HG03354 (cell line): ENCODE measurements at regions not wholly inside any gene's neighbourhood (a gene's known extent, or its start where the extent isn't known, plus 50 kb on each side); places are given as distances from the start of the nearest gene placed in this dataset.

Experiments used
- ATAC-seq: cut with Tn5 transposase; IDR thresholded peaks from one replicate; pipeline ENCODE4 v1.9.1; 2021; ENCODE audit warnings: mild to moderate bottlenecking; ENCODE audit not compliant: unreplicated experiment, poor library complexity, severe bottlenecking

GRCh38 chr10:128645486-128645885, 519.3 kb upstream of the MKI67 start:
- ATAC-seq = no peak

GRCh38 chr10:128646956-128647355, 520.7 kb upstream of the MKI67 start:
- ATAC-seq = no peak

GRCh38 chr10:128657548-128657947, 531.3 kb upstream of the MKI67 start:
- ATAC-seq = no peak

DNA sequence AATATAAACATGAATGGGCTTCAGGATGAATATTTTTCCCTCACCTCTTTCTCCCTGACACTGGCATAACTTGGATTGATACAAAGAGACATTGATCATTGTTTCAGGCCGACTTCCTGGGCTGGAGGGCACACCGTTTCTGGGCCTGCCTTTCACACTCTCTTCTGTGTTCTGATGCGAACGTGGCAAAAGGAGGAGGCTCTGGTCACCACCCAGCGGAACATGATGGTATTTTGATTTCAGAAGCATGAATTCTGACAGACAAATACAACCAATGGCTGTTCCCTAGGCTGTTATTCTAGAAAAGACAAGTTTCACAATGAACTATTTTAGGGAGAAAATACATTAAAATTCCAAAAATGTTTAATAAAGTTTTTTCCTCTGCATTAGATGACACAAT, 534.5 kb upstream of the MKI67 start:
- no peak for ATAC-seq

DNA sequence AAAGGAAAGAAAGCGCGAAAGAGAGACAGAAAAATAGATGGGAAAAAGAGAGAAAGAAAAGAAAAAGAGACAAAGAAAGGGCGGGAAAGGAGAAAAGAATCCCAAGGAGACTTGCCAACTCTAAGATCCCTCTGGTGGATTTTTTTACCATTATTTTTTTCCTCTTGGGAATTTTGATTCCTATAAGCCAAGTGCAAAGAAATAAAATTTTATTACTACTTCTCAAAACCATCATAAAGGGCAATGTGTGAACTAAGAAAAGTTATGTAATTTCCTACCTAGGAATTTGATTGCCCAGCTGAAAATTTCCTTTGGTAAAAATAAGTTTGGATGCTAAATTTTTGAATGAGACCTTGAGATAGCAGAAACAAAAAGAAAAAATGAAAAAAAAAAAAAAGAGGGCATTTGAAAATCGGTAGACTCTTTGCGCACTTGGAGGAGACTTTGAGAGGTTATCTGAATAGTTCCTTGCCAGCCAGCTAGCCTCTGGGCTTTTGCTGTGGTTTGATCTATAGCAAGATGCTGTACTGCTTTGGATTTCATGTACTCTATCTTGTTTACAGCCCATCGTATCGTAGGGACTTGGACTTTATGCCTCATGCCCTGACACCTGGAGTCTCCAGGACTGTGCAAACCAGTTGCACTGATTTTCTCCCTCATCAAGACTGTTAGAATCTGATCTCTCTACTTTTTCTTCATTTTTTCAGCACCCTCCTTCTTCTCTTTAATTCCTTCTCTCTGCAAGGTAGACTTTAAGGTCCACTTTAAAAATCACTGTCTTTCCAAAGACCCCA, 535.4 kb upstream of the MKI67 start:
- ATAC-seq = no peak

- no peak for ATAC-seq
Observed at GRCh38 chr10:128662520-128662919, 536.3 kb upstream of the MKI67 start.

DNA sequence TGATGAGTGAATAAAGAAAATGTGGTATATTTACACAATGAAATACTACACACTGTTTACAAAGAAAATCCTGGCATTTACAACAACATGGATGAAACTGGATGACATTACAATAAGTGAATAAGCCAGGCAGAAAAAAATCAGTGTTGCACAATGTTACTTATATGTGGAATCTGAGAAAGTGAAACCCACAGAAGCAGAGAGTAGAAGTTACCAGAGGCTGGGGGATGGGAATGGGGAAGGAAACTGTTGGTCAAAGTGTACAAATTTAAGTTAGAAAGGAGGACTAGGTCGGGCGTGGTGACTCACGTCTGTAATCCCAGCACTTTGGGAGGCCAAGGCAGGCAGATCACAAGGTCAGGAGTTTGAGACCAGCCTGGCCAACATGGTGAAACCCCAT, 538.5 kb upstream of the MKI67 start:
- no peak for ATAC-seq

DNA sequence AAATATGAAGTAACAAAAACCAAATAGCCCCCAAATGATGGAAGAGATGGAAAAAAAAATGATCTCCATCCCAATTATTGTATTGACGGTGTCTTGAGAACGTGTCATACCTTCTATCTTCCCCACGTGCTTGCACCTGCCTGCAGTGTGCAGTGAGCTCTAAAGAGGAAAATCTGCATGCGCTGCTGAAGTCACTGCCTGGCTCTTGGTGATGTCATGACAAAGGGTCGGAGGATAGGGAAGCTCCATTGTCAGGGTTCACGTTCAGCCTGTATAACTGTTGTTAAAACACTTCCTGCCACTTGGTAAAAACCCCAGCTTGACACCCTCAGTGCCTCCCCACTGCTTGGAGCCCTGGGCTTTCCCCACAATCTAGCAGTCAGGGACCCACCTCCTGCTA, 549.2 kb upstream of the MKI67 start:
- no peak for ATAC-seq

DNA sequence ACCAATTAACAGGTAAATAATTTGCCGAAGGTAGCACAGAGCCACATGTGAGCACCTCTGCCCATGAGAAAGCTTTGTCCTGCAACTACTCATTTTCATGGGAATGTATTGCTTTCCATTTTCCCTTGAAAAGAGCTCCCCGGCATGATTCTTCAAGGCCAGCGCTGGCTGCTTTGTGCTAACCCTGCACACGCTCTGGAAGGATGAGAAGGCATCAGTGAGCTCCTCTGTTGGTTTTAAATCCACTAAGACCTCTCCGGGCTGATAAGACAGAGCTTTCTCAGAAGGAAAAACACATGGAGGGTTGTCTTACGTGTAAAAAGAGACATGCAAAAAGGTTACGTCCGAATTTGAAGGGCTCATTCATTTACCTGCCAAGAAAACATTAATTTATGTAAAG, 553.9 kb upstream of the MKI67 start:
- ATAC-seq = no peak

DNA sequence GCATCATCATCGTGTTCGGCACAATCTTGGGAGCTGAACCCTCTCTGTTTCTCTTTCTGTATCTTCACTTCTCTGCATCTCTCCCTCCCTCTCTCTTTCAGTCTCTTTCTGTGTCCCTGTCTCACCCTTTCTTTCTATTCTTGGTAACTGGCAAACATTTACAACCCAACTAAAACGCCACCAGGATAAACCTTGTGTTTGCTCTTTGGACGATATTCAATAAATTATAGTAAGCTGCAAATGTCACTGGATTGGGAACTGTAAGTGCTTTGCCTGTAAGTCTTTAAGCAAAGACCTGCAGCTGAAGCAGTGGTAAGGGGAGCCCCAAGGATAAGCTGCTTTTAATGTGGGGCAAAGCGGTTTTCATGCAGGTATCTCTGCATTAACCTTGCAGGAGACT, 558.0 kb upstream of the MKI67 start:
- no peak for ATAC-seq

GRCh38 chr10:128686630-128687278, 560.5 kb upstream of the MKI67 start:
- ATAC-seq = no peak

DNA sequence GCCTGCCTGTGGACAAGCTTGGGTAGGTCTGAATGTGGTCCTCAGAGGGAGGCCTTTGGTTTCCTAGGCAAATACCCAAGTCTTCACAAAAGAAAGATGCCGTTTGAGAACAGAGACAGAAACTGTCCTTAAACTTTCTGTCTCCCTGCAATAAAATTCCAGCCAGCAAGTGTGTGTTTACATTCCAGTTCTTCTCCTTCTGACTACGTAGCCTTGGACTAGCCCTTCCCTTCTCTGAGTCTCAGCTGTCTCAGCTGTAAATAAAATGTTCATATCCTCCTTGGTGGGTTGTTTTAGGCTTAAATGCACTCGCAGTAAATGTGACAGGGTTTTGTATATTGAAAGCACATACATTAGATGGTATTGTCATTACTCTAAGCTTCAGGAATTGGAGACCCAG, 561.2 kb upstream of the MKI67 start:
- no peak for ATAC-seq

- no peak for ATAC-seq
Observed at GRCh38 chr10:128687927-128688549, 561.8 kb upstream of the MKI67 start.

DNA sequence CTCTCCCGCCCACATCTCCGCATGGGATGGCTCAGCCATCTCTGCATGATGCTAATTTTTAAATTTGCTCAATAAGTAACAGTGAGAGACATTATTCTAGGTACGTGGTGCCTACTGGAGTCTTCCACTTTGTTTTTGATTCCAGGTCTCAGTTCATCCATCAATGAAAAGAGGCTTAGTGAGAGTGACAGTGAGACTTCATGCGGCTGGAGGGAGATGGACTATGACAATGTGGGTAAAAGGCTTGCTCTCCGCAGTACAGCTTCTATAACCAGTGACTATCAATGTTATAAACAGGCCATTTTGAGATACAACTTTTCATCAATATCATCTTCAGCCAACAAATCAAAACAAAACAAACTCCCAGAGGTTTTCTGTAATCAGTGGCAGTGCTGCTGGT, 563.4 kb upstream of the MKI67 start:
- no peak for ATAC-seq

- ATAC-seq = no peak
Observed at GRCh38 chr10:128693493-128694131, 567.4 kb upstream of the MKI67 start.

- no peak for ATAC-seq
Observed at GRCh38 chr10:128694168-128694850, 568.1 kb upstream of the MKI67 start.

DNA sequence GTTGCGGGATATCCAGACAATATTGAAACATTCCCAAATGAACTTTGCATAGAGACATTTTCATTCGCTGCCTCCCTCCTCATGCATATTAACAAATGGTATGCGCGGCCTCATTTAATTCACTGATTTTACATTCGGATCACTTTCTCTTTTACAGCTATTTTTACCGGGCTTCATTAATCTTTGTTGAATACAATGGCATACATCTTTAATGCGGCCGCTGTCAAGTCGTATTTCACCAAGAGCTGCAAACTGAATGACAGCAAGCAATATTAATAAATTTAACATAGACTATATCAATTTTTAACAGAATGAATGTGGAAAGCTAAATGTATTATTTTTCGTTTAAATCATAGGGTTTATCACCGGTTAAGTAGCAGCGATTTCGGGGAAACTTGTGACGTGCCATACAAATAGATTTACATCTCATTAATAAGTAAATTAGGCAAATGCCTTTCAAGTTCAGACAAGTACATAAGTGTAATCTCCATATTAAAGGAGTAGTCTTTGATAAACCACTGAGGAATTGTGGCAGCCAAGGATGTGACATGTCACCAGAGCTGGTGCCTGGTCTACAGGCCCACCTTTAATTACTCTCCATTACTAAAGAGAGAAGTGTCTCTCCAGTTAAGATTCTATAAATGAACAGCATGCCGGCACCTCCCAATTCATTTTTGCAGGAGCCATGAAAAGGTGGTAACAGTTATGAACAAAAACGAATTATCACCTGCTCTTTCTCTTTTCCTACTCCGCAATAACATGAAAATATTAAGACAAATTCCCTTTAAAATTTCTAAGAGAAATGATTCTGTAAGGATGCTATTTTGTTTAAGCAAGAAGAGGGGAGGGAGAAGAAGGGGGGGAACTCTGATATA, 568.9 kb upstream of the MKI67 start:
- no peak for ATAC-seq

GRCh38 chr10:128695931-128696330, 569.7 kb upstream of the MKI67 start:
- no peak for ATAC-seq

DNA sequence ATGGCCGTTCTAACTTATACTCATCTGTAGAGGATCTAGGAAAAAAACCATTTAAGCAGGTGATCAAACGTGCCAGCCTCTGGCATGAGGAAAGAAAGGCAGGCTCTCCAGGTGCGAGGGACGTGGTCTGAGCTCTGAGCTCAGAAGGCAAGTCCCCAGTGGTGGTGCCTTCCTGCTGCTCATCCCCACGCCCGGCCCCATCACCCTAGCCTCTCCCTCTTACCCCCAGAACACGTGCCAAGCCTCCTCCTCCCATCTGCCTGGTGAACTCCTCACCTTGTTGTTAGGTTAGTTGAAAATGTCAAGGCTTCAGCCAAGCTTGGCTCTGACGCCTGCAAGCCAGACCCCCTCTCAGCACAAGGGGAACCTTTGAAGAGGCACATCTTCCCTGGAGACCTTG, 571.2 kb upstream of the MKI67 start:
- no peak for ATAC-seq
